H4 (cell line): ENCODE measurements at regions not wholly inside any gene's neighbourhood (a gene's known extent, or its start where the extent isn't known, plus 50 kb on each side); places are given as distances from the start of the nearest gene placed in this dataset.
"Not testable (repeated sequence)": the region's sequence is repeated elsewhere in the genome, so short reads cannot be mapped to it uniquely, and the experiment has no call there.

Experiments used
- DNase-seq: peaks from one replicate; pipeline ENCODE4 v3.0.0-alpha.2; 2015; ENCODE audit warnings: low spot score

DNA sequence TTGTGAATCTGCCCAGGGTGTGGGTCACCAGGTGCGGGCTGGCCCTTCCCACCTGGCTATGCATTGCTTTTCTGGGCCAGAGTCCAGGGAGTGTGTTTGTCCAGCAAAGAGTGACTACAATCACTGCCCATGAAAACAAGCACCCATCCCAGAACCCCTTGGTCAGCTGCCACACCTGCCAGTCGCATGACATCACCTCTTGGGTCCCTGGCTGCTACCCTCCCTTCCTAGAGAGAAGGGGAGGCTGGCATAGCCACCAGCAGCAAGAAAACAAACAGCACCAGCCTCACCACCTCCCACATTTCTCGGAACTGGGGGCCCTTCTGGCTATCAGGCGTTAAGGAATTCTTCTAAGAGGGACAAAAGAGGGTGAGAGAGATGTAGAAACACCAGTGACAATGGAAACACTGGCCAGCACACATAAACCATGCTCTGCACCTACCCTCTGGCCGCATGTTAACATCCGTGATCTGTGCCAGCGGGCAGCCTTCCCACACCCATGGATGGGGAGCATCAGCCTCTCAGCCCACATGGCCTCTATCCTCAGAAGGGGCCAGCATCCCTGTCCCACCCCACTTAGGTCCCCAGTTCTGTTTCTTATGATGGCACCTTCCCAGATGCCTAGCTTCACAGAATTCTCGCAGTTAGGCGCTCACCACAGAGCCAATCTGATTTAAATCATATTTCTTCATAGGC lies 109.7 kb upstream of the GLI2 start:
- DNase-seq: no peak

GRCh38 chr2:120626566-120626965 lies 109.1 kb upstream of the GLI2 start:
- no peak for DNase-seq

DNA sequence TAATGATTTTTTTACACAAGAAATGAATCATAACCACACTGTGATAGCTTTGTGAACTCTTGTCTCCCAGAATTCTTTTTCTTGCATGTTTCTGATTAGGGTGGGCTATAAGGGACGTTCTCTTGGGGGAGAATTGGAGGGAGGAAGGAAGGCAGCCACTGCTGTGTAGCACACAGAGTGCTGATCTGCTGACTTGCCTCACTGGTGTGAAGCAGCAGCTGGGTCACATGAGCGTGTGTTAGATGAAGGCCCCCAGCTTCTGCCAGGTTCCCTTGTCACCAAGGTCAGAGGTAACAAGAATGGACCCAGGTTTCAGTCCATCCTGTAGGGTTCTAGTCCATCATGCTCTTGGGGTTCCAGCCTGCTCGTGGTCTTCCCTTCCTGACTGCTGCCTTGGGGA lies 107.4 kb upstream of the GLI2 start:
- DNase-seq: no peak

DNA sequence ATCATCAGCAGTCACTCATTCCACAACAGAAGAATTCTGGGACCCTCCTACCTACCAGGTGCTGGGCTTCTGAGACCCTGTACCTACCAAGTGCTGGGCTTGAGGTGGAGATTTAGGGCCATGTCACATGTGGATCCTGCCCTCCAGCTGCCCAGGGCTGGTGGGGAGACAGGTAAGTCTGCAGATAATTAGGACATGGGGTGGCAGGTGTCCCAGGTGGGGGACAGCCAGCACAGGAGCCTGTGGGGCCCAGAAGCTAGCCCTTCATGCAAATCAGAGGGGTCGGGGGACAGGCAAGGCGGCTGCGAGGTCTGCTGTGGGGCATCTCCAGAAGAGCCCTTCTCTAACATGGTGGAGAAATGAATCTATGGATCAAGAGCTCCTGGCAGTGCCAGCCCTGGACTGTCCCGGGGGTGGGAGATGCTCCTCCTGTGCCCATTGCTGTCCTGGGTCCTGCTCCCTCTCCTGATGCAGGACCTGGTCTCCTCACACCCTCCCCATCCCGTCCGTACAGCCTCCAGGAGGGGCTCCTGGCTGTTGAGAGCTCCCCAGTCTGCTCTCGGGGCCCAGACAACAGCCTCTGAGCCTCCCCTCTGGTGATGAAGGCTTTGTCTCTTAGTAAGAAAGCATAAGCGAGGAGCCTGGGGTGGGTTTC lies 106.3 kb upstream of the GLI2 start:
- no peak for DNase-seq

- DNase-seq: no peak
These were observed 105.5 kb upstream of the GLI2 start for GRCh38 chr2:120630031-120630701.

- no peak for DNase-seq
These were observed 104.4 kb upstream of the GLI2 start for GRCh38 chr2:120631236-120631635.

DNA sequence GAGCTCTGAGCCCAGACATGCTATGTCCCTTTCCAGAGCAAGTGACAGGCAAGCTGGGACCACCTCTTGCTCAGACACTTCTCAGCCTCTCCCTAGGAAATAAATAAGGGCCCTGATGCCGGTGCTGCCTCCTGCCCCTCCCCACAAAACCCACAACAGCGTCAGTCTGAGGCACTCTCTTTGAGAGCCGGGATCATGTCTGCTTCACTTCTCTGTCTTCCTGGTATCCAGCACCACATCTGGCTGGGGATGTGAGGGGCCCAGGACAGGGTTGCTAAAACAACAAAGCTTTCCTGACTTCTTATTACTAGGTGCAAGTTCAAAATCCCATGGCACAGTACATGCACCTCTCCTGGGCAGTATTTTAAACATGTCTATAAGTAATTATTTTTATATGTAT lies 103.9 kb upstream of the GLI2 start:
- DNase-seq: no peak

DNA sequence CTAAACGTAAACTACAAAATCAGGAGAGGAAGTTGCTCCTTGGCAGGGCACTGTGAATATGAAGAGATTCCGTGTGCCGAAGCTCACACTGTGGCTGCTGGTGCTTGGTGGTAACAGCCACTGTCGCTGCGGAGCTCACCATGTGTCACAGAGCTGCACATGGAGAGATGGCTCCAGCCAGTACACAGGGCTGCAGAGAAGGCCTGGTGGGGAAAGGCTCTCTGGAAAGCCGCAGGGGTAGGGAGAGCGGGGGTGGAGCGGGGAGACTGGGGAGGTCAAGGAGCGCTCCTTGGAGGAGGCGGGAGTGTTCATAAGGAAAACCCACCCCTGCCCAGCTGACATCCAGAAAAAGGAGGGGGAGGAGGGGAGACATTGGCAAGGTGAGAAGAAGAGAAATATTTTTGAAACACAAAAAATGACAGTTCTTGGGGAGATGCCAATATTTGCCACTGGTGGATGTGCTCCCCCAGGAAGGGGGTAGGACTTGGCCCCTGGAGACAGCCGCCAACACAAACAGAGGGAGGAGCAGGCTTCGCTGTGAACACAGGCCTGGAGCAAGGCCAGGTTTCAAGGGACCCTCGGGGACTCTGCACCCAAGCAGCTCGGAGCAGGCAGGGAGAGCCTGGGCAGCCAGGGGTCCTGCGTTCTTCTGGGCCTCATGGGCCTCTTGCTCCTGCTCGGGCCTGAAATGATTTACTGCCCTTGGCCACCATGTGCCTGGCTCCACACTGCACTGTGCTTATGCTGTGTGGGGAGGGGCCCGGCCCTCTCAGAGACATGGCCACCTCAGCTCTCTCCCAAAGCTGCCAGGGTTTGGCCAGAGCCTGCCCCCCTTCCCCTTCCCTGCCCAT lies 102.6 kb upstream of the GLI2 start:
- DNase-seq: no peak

GRCh38 chr2:120634533-120634932 lies 101.1 kb upstream of the GLI2 start:
- DNase-seq: no peak

GRCh38 chr2:120635146-120635545 lies 100.5 kb upstream of the GLI2 start:
- DNase-seq: no peak

GRCh38 chr2:120637847-120638246 lies 97.8 kb upstream of the GLI2 start:
- no peak for DNase-seq

DNA sequence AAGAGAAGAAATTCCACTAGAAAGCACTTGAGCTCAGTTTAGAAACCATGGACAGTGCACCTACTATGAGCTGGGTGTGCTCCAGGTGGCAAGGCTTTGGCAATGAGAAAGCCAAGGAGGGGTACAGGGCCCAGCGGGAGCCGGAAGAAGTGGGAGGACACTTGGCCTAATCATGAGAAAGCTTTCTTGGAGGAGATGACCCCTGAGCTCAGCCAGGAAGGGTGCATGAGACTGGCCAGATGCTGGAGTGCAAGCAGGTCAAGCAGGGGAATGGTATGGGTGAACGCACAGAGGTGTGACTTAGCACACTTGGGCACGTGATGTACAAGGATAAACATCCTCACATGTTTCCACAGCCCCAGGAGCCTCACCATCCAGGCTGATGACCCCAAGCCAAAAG lies 97.2 kb upstream of the GLI2 start:
- DNase-seq: no peak

- DNase-seq: no peak
These were observed 94.3 kb upstream of the GLI2 start for GRCh38 chr2:120641366-120641771.

- DNase-seq: no peak
These were observed 93.0 kb upstream of the GLI2 start for GRCh38 chr2:120642646-120643045.

DNA sequence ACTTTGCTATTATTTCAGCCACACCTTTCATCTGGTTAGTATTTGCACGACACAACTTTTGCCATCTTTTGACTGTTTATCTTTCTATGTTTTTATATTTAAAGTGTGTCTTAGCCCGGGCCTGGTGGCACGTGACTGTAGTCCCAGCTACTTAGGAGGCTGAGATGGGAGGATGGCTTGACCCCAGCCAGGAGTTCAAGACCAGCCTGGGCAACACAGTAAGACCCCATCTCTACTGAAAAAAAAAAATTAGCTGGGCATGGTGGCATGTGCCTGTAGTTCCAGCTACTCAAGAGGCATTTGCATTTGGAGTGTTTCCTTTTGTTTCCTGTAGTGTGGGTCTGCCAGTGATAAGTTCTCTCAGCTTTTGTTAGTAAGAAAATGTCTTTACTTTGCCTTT lies 88.7 kb upstream of the GLI2 start:
- no peak for DNase-seq

GRCh38 chr2:120647487-120647886 lies 88.2 kb upstream of the GLI2 start:
- DNase-seq: no peak

GRCh38 chr2:120649381-120649780 lies 86.3 kb upstream of the GLI2 start:
- DNase-seq: not testable (repeated sequence)

GRCh38 chr2:120650022-120650644 lies 85.5 kb upstream of the GLI2 start:
- no peak for DNase-seq

DNA sequence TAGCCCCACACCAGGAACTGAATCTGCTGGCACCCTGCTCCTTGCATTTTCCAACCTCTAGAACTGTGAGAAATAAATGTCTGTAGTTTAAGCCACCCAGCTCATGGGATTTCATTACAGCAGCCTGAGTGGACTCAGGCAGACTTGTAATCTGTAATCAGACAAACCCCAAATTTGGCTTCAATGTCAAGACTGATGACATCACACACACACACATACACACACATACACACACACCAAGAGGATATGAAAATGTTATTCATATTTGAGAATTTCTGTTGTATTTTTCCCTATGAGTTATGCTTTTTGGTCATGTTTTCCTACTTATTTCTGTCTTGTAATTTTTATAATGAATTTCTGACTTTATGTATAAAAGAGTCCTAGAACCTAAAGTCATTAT lies 83.8 kb upstream of the GLI2 start:
- DNase-seq: no peak

DNA sequence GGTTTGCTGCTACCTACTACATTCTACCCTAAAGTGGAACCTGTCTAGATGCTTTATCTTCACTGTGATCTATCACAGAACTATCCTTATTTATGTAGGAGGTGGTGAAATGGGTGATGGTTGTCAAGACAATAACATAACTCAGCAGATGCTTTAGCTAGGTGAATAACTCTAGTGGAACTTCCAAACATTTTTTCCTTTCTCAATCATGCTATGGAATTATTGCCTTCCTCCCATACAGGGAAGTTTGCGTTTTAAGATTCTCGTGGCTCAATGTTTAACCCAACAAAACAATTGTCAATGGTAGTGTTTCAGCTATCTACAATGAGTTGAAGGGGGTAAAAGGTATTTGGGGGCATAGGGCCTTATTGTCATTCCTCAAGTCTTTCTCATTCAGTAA lies 82.6 kb upstream of the GLI2 start:
- no peak for DNase-seq

GRCh38 chr2:120653871-120654270 lies 81.8 kb upstream of the GLI2 start:
- no peak for DNase-seq
